ENCODE measurements at regions not wholly inside any gene's neighbourhood (a gene's known extent, or its start where the extent isn't known, plus 50 kb on each side); places are given as distances from the start of the nearest gene placed in this dataset.
"Not testable (repeated sequence)": the region's sequence is repeated elsewhere in the genome, so short reads cannot be mapped to it uniquely, and the experiment has no call there.

- in situ Hi-C loops (cut with HindIII; ENCODE audit: low sequenced_read_pairs), result not testable (repeated sequence)
Observed at GRCh38 chr2:111282162-111282561, 161.4 kb downstream of the BCL2L11 start.

GRCh38 chr2:111287646-111288568, 167.2 kb downstream of the BCL2L11 start:
- in situ Hi-C loops (cut with HindIII; ENCODE audit: low sequenced_read_pairs), result not testable (repeated sequence)

- in situ Hi-C loops (cut with HindIII; ENCODE audit: low sequenced_read_pairs), result not testable (repeated sequence)
Observed at GRCh38 chr2:111290370-111290769, 169.7 kb downstream of the BCL2L11 start.

- in situ Hi-C loops (cut with HindIII; ENCODE audit: low sequenced_read_pairs), result not testable (repeated sequence)
Observed at GRCh38 chr2:111291566-111291965, 170.9 kb downstream of the BCL2L11 start.

GRCh38 chr2:111292232-111292968, 171.7 kb downstream of the BCL2L11 start:
- in situ Hi-C loops (cut with HindIII; ENCODE audit: low sequenced_read_pairs), result not testable (repeated sequence)

GRCh38 chr2:111294699-111295098, 174.0 kb downstream of the BCL2L11 start:
- in situ Hi-C loops (cut with HindIII; ENCODE audit: low sequenced_read_pairs), result not testable (repeated sequence)

- in situ Hi-C loops (cut with HindIII; ENCODE audit: low sequenced_read_pairs), result not testable (repeated sequence)
Observed at GRCh38 chr2:111296122-111296804, 175.5 kb downstream of the BCL2L11 start.

- in situ Hi-C loops (cut with HindIII; ENCODE audit: low sequenced_read_pairs), result not testable (repeated sequence)
Observed at GRCh38 chr2:111297128-111297527, 176.4 kb downstream of the BCL2L11 start.

- in situ Hi-C loops (cut with HindIII; ENCODE audit: low sequenced_read_pairs), result not testable (repeated sequence)
Observed at GRCh38 chr2:111298927-111299326, 178.2 kb downstream of the BCL2L11 start.

- in situ Hi-C loops (cut with HindIII; ENCODE audit: low sequenced_read_pairs), result not testable (repeated sequence)
Observed at GRCh38 chr2:111299635-111300034, 178.9 kb downstream of the BCL2L11 start.

GRCh38 chr2:111301677-111302076, 181.0 kb downstream of the BCL2L11 start:
- in situ Hi-C loops (cut with HindIII; ENCODE audit: low sequenced_read_pairs), result not testable (repeated sequence)

GRCh38 chr2:111302397-111303218, 181.9 kb downstream of the BCL2L11 start:
- in situ Hi-C loops (cut with HindIII; ENCODE audit: low sequenced_read_pairs), result not testable (repeated sequence)

GRCh38 chr2:111307302-111307701, 186.6 kb downstream of the BCL2L11 start:
- in situ Hi-C loops (cut with HindIII; ENCODE audit: low sequenced_read_pairs), result not testable (repeated sequence)

- in situ Hi-C loops (cut with HindIII; ENCODE audit: low sequenced_read_pairs), result not testable (repeated sequence)
Observed at GRCh38 chr2:111309231-111310075, 188.7 kb downstream of the BCL2L11 start.

- in situ Hi-C loops (cut with HindIII; ENCODE audit: low sequenced_read_pairs), result not testable (repeated sequence)
Observed at GRCh38 chr2:111310395-111310794, 189.7 kb downstream of the BCL2L11 start.

- in situ Hi-C loops (cut with HindIII; ENCODE audit: low sequenced_read_pairs), result not testable (repeated sequence)
Observed at GRCh38 chr2:111311568-111311967, 190.9 kb downstream of the BCL2L11 start.

- in situ Hi-C loops (cut with HindIII; ENCODE audit: low sequenced_read_pairs), result not testable (repeated sequence)
Observed at GRCh38 chr2:111312897-111313607, 192.3 kb downstream of the BCL2L11 start.

GRCh38 chr2:111313711-111314110, 193.0 kb downstream of the BCL2L11 start:
- in situ Hi-C loops (cut with HindIII; ENCODE audit: low sequenced_read_pairs), result not testable (repeated sequence)
